Mesodermal cell (in vitro differentiated cells): ENCODE measurements at regions not wholly inside any gene's neighbourhood (a gene's known extent, or its start where the extent isn't known, plus 50 kb on each side); places are given as distances from the start of the nearest gene placed in this dataset.

Experiments used
- H3K27ac ChIP-seq: 2 replicates; pipeline ENCODE4 v1.7.0; 2013; ENCODE audit warnings: mild to moderate bottlenecking, low read depth, low read length, moderate library complexity; ENCODE audit not compliant: severe bottlenecking
- H3K36me3 ChIP-seq: 2 replicates; pipeline ENCODE4 v1.7.1; 2013; ENCODE audit warnings: mild to moderate bottlenecking, low read length, moderate library complexity; ENCODE audit not compliant: control insufficient read depth, insufficient read depth
- H3K4me1 ChIP-seq: one replicate; pipeline ENCODE4 v1.7.1; 2013; ENCODE audit warnings: mild to moderate bottlenecking, low read length; ENCODE audit not compliant: insufficient read depth, control insufficient read depth, poor library complexity, severe bottlenecking
- H3K4me3 ChIP-seq: 2 replicates; pipeline ENCODE4 v1.7.0; 2013; ENCODE audit warnings: low read length, control low read depth, mild to moderate bottlenecking; ENCODE audit not compliant: insufficient read depth, poor library complexity, severe bottlenecking; ENCODE audit errors: extremely low read depth
- H3K9me3 ChIP-seq: 2 replicates; pipeline ENCODE4 v1.7.1; 2013; ENCODE audit warnings: mild to moderate bottlenecking, low read length, moderate library complexity; ENCODE audit not compliant: control insufficient read depth
- WGBS, 2 experiments: methylation state at CpG; one replicate each; pipeline ENCODE4 v1.1.5; 2013; ENCODE audit warnings: missing lambda C conversion rate in 2 of 2; ENCODE audit not compliant: insufficient coverage in 2 of 2; 5-methylcytosine and 5-hydroxymethylcytosine counted together

- Histone ChIP-seq H3K27ac (no peak overlapping the region), H3K4me1 (no peaks in the 10 kb centered on the region), H3K9me3 (no peaks in the 10 kb centered on the region), H3K4me3 (no peak overlapping the region), H3K36me3 (no peaks in the 10 kb centered on the region)
- WGBS, 2 experiments: 89 to 90% methylated on average over 5 of the region's 5 CpGs
Measured at GRCh38 chr18:39347701-39348100, 1782.1 kb upstream of the CELF4 start.

- no CpG with 5 or more reads among the region's 1 CpG for WGBS, 2 experiments
- no peaks in the 10 kb centered on the region for H3K36me3 ChIP-seq
- H3K9me3 ChIP-seq: no peaks in the 10 kb centered on the region
- H3K27ac ChIP-seq: no peak overlapping the region
- no peaks in the 10 kb centered on the region for H3K4me1 ChIP-seq
- H3K4me3 ChIP-seq: no peak overlapping the region
Measured at GRCh38 chr18:39346916-39347315, 1781.3 kb upstream of the CELF4 start.

DNA sequence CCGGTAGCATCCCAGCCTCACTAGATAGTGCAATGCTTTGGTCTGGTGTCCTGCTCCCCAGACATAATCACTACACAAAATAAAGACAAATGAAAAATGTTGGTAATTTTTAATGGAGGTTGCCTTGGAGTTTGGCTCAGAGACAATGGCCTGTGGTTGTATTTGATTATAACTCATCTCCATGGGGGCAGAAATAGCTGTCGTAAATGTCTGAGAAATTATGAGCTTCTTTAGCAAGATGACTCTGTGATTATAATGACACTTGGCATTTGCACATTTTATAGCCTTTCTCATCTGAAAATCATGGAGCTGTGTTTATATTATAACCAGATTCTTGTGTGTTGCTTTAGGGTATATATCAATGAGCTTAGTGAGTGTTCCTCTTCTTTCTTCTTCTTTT, 1779.7 kb upstream of the CELF4 start:
- H3K4me1 ChIP-seq: no peaks in the 10 kb centered on the region
- H3K4me3 ChIP-seq: no peak overlapping the region
- H3K27ac ChIP-seq: no peak overlapping the region
- no peaks in the 10 kb centered on the region for H3K36me3 ChIP-seq
- no CpG with 5 or more reads among the region's 2 CpGs for WGBS, 2 experiments
- H3K9me3 ChIP-seq: no peaks in the 10 kb centered on the region

GRCh38 chr18:39344487-39344886, 1778.9 kb upstream of the CELF4 start:
- WGBS, 2 experiments: 84 to 100% methylated on average over 4 of the region's 5 CpGs
- Histone ChIP-seq H3K27ac (no peak overlapping the region), H3K4me1 (no peaks in the 10 kb centered on the region), H3K36me3 (no peaks in the 10 kb centered on the region), H3K4me3 (no peak overlapping the region), H3K9me3 (no peaks in the 10 kb centered on the region)

- WGBS, 2 experiments: 100% methylated on average over 1 of the region's 2 CpGs; no CpG with 5 or more reads in 1 of the 2 experiments
- no peaks in the 10 kb centered on the region for H3K36me3 ChIP-seq
Measured at GRCh38 chr18:39341129-39341528, 1775.5 kb upstream of the CELF4 start.

DNA sequence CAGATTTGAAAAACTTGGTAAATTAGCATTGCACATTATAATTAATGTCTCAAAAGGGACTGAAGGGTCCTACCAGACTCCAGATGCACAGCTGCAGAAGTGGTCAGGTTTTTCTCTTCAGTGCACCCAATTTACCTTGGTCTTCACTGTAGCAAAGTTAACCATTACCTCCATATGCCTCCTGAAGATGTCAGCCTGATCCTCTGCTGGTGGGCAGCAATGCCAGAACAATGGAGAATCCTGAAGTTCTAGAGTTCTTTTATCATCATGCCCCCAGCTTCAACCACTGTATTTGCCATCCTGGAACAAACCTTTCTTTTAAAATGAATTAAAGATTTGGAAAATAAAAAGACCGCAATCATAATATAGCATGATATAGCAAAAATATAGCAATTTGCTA, 1774.8 kb upstream of the CELF4 start:
- Histone ChIP-seq H3K9me3 (no peaks in the 10 kb centered on the region), H3K27ac (no peak overlapping the region), H3K4me3 (no peak overlapping the region), H3K36me3 (no peaks in the 10 kb centered on the region), H3K4me1 (no peaks in the 10 kb centered on the region)
- no CpG with 5 or more reads among the region's 1 CpG for WGBS, 2 experiments

More at GRCh38 chr18:39341129-39341528, 1775.5 kb upstream of the CELF4 start:
- H3K4me1 ChIP-seq: no peaks in the 10 kb centered on the region
- H3K27ac ChIP-seq: no peak overlapping the region
- H3K4me3 ChIP-seq: no peak overlapping the region
- no peaks in the 10 kb centered on the region for H3K9me3 ChIP-seq

DNA sequence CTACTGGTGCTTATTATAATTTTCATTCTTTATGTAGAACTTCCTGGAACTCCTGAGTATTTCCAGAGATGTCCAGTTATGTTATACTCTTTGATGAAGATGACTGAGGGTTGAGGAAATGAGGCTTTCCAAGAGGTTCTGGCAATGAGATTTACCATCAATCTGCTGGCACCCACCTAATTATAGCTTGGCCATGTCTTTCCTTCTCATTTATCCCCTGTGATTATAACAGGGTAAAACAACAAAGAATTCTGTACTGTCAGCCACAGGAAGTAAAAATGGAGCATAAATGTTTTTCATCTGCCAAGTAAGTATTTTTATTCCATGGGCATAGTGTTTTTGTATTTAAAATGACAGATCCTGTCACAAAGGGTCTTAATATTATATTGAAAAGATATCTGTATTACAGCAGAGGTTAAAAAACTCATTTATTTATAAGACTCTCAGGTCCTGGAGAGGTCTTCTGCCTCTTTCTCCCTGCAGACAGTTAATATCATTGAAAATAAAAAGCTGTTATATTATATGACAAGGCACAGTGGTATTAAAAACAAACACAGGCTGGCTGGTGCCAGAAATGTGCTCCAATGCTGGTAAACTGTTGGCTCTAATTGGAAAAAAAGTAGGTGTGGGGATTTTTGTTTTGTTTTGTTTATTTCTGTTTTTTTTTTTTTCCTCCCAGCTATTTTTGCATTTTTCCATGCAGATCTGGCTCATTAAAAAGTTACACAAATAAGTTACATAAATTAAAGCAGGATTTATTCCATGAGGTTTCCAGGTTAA, 1764.1 kb upstream of the CELF4 start:
- Histone ChIP-seq H3K4me1 (no peaks in the 10 kb centered on the region), H3K36me3 (no peaks in the 10 kb centered on the region), H3K4me3 (no peak overlapping the region), H3K27ac (no peak overlapping the region), H3K9me3 (no peaks in the 10 kb centered on the region)

GRCh38 chr18:39326772-39327171, 1761.2 kb upstream of the CELF4 start:
- no peak overlapping the region for H3K4me3 ChIP-seq
- no CpG with 5 or more reads among the region's 2 CpGs for WGBS, 2 experiments
- H3K27ac ChIP-seq: no peak overlapping the region
- H3K36me3 ChIP-seq: no peaks in the 10 kb centered on the region
- no peaks in the 10 kb centered on the region for H3K4me1 ChIP-seq
- H3K9me3 ChIP-seq: no peaks in the 10 kb centered on the region

DNA sequence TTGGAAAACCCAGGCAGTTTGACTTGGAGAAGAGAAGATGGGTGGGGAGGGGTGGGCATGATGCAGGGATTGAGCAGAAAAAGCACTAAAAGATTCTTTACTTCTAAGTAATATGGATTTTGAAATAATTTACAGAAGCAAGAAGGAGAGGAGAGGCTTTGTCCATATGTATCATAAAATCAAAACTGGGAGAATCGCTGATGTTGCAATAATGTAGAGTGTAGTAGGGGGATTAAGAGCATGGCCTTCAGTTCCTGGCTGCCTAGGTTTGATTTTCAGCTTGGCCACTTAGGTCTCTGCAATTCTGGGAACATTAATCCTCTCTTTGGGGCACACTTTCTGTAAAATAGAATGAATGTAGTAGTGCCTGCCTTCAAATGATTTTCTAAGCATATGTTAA, 1760.4 kb upstream of the CELF4 start:
- WGBS, 2 experiments: 92% methylated on average over 1 of the region's 1 CpG; no CpG with 5 or more reads in 1 of the 2 experiments
- H3K36me3 ChIP-seq: no peaks in the 10 kb centered on the region
- no peak overlapping the region for H3K27ac ChIP-seq

GRCh38 chr18:39319141-39319540, 1753.5 kb upstream of the CELF4 start:
- Histone ChIP-seq H3K9me3 (no peaks in the 10 kb centered on the region), H3K27ac (no peak overlapping the region), H3K36me3 (no peaks in the 10 kb centered on the region)

More for the DNA sequence above, 1760.4 kb upstream of the CELF4 start:
- Histone ChIP-seq H3K9me3 (no peaks in the 10 kb centered on the region), H3K4me3 (no peak overlapping the region), H3K4me1 (no peaks in the 10 kb centered on the region)

DNA sequence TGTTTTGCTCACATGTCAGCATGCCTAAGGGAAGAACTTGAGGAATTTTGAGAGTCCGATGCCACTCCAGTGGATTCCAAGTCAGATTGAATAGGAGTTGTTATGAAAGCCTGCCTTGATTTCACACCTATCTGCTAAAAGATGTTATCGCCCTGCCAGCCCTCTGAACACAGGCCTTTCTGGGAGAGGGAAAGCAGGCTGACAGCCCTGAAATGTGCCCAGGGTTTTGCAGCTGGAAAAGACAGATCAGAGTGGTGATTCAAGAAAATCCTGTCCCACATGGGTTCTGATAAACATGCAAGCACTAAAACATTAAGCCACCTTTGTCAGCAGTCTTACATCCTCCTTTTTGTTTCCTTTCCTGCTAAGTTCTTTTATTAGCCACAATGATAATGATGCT, 1752.9 kb upstream of the CELF4 start:
- no peak overlapping the region for H3K4me3 ChIP-seq
- H3K9me3 ChIP-seq: no peaks in the 10 kb centered on the region
- no peak overlapping the region for H3K27ac ChIP-seq
- 83% methylated on average over 2 of the region's 2 CpGs; no CpG with 5 or more reads in 1 of the 2 experiments for WGBS, 2 experiments
- H3K36me3 ChIP-seq: no peaks in the 10 kb centered on the region
- H3K4me1 ChIP-seq: no peaks in the 10 kb centered on the region

More at GRCh38 chr18:39319141-39319540, 1753.5 kb upstream of the CELF4 start:
- Histone ChIP-seq H3K4me1 (no peaks in the 10 kb centered on the region), H3K4me3 (no peak overlapping the region)
